CD4-positive, alpha-beta T cell treated with Interleukin-6 for 4 hours (primary cell): ENCODE measurements at regions not wholly inside any gene's neighbourhood (a gene's known extent, or its start where the extent isn't known, plus 50 kb on each side); places are given as distances from the start of the nearest gene placed in this dataset.
"Not testable (repeated sequence)": the region's sequence is repeated elsewhere in the genome, so short reads cannot be mapped to it uniquely, and the experiment has no call there.

Source experiments
- DNase-seq: peaks from one replicate; pipeline ENCODE4 v3.0.0-alpha.2; 2020; ENCODE audit warnings: mixed read lengths

DNA sequence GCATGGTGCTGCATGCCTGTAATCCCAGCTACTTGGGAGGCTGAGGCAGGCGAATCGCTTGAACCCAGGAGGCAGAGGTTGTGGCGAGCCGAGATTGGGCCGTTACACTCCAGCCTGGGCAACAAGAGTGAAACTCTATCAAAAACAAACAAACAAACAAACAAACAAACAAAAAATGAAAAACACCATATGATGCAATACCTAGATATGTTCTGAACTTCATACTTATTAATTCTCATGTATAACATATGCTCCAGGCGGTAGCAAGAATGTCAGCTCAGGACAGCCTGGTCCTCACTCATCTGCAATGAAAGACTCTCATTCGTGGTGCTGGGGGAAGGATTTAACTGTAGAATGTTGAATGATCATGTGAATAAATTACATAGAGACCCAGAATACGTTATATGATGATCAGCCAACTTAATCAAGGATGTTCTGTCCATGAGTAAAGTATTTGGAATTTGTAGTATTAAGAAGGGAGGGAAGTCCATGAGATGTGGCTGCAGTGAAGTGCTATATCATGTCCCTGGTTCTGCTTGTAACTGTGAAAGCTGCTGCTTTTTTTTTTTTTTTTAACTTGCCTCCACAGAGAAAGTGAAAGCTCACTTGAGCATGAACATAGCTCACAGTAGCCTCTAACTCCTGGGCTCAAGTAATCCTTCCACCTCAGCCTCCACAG, 206.8 kb downstream of the UQCRFS1 start:
- no peak for DNase-seq

DNA sequence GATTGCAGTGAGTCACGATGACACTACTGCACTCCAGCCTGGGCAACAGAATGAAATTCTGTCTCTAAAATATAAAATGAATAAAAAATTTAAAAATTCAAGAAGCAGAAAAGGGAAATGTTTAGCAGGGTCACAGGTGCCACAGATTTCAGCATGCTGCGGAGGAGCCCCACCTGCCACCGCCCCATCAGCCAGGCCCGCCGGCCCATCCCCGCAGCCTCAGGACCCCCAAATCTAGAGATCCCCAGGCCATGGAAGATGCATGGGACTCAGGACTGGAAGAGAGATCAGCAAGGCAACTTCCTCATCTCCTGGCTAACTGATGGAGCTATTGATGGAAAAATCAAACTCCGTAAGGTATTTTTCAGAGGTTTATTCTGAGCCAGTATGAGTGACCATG, 208.2 kb downstream of the UQCRFS1 start:
- no peak for DNase-seq

DNA sequence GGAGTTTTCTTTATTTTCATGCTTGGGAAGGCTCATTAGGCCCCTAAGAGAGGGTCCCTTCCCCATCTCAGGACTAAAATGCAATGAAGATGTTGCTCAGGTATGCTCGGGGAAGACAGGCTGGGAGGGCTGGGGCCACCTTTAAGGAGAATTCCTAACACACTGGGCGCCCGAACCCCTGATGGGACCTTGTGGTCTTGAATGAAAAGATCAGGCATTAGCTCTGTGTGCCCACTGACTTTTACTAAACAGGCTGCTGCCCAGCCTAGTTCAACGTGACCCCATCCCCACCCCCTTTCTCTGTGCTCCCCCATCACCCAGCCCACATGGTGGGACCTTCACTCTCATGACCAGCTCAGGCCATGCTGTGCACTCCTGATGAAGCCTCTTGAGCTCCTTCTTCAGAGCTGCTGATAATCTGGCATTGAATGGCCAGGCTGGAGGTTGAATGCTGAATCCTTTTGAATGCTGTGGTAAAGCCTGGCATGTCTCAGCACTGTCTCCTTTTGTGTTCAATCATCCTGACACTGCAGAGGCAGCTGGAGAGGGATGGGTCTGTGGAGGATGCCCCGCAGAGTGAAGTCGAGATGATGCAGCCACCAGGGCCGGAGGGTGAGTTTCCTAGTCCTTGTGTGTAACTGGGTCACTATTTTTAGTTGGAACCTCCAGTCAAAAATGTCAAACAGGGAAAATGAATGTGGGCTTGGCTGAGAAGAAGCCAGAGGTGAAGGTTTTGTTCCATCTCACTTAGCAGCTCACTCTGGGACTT, 209.1 kb downstream of the UQCRFS1 start:
- DNase-seq: no peak

DNA sequence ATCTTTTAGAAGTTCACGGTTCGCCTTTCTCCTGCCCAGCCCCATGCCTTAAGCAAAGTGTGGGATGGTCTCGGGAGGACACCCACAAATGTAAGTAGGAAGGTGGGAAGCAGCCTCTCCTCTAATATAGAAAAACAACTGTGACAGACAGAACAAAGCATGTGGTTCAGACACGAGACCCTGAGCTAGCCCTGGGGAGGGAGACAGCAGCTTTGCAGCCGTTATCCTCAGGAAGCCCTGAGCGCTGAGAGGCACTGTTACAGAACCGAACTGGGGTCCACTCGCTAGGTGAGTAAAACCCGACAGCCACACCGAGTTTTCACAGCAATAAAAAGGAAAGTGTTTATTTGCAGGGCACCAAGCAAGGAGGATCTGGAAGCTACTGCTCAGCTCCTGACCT, 210.6 kb downstream of the UQCRFS1 start:
- no peak for DNase-seq

DNA sequence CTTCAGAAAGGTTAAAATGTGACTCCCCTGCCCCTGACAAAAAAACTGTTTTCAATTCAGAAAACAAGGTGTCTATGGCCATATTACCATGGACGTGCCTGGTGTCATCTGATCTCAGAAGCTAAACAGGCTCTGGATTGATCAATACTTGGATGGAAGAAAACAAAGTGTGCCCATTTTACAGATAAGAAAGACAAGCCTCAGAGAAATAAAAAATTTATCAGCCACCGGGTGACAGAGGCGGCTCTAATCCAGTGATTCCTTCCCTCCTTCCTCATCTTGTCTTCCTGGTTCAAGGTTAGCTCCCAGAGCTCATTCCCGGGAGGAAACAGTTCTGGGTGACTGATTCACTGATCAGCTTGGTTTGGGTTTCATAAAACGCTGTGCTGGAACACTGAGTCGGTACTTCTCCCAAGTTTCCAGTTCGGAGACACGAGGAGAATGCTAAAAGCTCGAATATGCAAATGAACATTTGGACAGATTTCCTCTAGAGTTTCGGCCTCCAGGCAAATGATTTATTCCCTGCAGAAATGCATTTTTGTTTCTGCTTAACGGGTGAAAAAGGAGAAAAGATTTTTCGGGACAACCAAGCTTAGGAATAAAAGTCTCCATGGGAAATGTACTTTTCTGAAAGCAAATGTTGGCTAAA, 211.2 kb downstream of the UQCRFS1 start:
- no peak for DNase-seq

DNA sequence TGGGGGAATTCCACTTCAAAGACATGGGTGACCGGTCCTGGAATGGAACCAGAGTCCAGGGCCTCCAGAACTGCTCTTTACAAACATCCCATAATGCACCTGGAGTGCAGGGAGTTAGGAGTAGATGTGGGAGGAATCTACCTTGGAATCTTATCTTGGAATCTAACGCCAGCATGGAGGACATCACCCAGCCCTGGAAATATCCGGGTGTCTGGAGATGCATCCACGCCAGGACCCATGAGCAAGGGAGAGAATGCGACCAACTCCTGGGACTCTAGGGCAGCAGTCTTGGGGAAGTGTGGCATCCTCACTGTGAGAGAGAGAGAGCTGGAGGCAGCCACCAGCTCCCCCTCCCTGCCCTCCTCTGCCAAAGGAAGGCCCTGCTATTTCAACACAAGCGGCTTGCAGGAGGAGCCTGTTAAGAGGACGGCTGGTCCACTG, 211.8 kb downstream of the UQCRFS1 start:
- no peak for DNase-seq

DNA sequence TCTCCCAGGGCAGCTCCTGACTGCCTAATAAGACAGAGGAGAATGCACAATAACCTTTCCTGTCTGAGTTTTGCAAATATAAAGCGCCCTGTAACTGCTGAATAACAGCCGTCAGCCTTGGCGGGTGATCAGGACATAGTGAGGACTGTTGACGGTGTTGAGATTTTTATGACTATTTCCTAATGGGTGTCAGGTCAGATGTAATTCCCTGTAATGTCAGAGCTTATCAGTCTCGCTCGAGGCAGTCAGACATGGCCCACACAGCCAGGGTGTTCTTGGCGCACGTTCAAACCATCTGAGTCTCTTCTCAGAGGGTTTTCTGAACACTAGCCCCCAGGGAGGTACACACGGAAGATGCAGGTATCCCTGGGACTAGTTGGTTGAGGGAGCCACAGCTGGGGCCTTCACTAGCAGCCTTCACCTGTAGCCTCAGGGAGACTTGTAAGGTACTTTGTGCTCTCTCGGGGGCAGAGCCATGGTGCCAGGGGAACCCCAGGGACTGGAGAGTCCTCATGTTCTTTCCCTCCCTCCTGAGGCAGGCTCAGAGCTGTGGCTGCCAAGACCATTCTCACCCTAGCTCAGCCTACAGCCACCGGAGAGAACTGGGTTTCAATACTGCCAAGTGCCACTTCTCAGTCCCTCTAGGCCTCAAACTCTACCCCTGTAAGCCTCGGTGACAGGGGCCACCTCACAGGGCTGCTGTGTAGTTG, 213.1 kb downstream of the UQCRFS1 start:
- no peak for DNase-seq

DNA sequence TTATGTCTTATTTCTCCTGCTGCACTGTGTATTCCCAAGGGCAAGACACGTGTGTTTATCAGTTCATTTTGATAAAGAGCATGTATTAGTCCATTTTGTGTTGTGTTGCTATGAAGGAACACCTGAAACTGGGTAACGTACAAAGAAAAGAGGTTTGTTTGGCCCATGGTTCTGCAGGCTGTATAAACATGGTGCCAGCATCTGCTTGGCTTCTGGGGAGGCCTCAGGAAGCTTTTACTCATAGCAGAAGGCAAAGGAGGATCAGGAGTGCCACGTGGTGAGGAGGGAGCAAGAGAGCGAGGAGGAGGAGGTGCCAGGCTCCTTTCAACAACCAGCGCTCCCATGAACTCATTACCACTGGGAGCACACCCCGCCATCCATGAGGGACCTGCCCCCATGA, 214.0 kb downstream of the UQCRFS1 start:
- no peak for DNase-seq

DNA sequence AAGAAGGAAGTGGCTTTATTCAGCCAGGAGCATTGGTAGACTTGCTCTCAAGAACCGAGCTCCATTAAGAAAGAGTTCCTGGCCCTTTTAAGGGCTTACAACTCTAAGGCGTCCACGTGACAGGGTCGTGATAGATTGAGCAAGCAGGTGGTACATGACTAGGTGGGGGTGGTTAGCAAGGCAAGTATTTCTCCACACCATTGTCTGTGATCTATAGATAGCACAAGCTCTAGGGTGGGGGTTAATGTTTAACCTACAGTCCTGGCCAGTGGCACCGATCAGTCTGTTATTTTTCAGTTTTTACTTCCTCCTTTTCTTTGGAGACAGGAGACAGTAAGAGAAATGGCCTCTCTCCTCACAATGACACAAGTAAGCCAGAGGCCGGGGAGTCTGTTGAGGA, 215.1 kb downstream of the UQCRFS1 start:
- DNase-seq: not testable (repeated sequence)

DNA sequence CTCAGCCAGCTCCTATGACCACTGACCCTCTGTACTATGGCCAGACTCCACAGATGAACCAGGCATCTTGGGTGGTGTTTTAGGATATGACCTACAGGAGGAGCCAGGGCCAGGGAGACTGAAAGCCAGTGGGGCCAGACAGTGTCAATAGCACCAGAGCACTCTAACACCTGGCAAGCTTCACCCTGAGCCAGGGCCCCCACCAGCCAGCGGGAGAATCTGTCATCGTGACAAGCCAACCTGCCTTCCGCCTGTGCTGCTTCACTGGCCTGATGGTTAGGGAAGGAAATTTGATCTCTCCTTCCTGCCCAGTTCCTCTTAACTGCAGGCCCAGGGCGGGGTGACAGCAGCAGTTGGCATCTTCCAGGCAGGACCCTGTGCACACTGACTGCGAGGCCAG, 222.4 kb downstream of the UQCRFS1 start:
- no peak for DNase-seq

DNA sequence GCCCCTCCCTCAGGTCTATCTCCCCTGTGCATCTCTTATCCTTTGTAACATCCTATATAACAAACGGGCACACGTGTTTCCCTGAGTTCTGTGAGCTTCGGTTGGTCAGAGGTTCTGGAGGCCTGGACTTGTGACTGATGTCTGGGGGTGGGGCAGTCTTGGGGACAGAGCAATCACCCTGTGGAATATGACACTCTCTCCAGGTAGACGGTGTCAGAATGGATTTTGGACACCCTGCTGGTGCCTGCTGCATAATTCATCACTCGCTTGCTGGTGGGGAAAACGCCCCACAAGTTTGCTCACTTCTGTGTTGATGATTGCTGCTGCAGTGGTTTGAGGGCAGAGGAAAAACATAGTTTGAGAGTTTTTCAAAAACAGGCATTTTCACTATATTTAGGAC, 223.2 kb downstream of the UQCRFS1 start:
- DNase-seq: no peak

DNA sequence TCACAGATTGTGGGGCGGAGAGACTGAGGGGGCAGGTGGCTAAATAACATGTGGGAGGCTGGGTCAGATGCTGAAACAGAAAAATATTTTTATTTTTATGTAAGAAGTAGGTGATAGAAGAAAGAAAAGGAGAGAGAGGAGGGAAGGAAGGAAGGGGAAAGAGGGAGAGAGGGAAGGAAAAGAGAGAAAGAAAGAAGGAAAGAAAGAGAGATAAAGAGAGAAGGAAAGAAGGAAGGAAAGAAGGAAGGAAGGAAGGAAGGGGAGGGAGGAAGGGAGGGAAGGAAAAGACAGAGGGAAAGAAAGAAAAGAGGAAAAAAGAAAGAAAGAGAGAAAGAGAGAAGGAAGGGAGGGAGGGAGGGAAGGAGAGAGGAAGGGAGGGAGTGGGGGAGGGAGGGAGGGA, 224.9 kb downstream of the UQCRFS1 start:
- no peak for DNase-seq

DNA sequence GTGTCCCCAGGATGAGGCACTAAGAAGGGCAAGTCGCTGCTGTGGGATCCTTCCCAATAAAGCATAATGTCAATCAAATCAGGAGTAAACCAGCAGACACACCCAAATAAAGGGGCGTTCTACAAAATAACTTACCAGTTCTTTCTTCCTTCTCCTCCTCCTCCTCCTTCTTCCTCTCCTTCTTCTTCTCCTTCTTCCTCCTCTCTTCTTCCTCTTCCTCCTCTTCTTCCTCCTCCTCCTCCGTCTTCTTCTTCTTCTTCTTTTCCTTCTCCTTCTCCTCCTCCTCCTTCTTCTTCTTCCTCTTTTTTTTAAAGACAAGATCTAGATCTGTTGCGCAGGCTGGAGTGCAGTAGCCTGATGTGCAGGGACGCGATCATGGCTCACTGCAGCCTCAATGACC, 225.8 kb downstream of the UQCRFS1 start:
- DNase-seq: no peak

DNA sequence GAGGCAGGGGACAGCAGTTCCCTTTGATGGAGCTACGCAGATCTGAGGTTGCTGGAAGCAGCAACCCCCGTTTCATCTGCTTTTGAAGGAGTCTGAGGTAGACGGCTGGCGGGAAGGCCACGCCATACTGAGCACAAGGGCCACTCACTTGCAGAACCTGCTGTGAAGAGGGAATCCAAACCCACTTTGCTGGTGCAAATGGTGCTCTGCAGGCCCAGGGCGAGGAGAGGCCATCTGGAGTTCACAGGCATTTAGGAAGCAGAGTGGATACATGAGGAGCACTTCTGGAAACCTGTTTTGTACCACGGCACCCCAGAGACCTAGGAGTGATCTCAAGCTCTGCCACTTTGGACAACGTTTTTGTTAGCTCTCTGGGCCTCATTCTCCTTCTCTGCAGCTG, 227.8 kb downstream of the UQCRFS1 start:
- no peak for DNase-seq

DNA sequence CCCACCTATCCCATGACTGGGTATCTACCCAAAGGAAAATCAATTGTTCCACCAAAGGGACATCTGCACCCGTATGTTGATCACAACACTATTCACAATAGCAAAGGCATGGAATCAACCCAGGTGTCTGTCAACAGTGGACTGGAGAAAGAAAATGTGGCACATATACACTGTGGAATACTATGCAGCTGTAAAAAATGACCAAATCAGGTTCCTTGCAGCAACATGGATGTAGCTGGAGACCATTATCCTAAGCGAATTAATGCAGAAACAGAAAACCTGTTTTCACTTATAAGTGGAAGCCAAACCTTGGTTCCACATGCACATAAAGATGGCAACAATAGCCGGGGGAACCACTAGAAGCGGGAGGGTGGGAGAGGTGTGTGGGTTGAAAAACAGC, 228.6 kb downstream of the UQCRFS1 start:
- no peak for DNase-seq

DNA sequence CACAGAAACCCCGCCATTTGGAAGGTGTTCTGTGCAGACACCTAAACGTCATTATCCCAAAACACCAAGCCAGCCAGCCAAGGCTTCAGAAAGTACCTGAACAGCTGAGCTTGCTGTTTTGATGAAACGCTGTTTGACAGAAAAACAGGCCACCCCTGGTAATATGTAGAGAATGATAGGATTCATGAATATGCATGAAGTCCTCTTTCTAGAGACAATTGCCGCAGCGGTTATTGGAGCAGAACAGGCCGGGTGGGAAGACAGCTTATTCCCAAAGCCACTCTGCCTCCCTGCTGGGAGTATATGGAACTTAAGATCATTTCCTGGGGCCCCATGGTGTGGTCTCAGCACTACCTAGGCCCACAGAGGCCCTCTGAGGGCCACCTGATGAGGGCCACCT, 229.5 kb downstream of the UQCRFS1 start:
- no peak for DNase-seq

DNA sequence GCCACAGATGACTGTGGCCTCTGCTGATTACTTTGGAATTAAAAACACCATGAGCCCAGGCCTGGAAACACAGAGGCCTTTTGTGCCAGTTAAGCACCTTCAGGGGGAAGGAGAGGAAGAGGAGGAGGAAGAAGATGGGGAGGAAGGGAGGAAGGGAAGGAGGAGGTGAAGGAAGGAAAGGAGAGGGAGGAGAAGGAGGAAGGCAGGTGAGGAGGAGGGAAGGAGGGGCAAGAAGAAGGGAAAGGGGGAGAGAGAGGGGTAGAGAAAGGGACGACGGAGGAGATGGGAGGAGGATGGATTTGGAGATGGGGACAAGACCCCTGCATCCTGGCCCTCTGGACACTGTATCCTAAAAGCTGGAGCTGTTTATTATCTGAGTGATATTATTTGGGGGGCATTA, 231.0 kb downstream of the UQCRFS1 start:
- no peak for DNase-seq

DNA sequence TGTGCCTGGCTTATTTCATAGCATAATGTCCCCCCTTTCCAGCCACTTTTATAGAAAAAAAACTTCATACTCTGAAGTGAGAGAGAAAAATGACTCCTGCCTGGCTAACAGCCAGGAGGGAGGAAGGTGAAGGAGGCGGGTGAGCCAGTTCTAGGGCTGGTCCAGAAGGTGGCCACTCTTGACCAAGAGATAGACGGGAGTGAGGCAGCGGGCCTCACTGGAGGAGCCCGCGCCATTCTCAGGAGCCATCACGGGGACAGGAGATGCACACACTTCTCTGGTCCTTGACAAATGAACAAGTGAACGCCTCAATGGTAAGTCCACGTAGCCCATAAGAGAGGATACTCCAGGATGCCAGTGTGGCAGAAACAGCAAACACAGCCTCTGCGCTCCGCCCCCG, 231.4 kb downstream of the UQCRFS1 start:
- no peak for DNase-seq

DNA sequence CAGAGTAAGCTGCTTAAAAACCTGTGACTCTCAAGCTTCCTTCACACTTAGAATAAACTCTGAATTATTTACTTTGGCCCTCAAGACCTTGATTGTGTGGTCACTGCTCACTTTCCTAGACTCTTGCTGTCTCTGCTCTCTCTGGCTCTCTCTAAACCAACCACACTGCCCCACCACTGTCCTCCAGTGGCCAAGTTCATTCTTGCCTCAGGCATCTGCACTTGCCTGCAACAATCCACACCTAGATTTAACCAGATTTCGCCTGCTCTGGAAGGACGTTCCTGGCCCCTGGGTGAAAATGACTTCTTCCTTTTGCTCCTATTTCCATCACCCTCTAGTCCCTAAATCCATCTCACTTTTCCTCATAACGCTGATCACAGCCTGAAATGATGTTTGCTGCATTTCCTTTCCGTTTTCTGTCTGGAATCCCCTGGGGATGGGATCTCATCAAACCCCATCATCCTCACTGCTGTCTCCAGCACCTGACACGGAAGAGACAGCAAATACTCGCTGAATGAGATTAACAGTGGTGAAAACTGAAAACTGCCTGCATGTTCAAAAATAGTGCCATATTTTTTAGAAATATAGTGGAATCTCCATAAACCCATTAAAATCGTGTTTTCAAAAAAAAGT, 232.6 kb downstream of the UQCRFS1 start:
- no peak for DNase-seq

DNA sequence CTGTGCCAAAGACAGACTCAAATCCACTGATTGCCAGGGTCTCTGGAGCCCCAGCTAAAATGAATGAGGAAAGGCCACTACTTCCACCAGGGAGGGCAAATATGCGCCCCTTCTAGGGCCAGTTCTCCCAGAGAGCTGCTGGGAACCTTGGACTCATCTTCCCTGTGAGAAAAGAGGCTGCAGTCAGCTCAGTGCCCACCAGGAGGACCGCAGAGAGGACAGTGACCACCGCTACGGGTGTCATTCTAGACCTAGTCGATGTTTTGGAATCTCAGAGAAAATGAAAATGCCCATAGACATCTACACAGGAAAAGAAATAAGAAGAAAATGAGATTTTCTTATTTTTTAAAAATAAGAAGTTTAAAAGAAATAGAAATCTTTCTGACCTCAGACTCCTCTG, 235.1 kb downstream of the UQCRFS1 start:
- DNase-seq: no peak

DNA sequence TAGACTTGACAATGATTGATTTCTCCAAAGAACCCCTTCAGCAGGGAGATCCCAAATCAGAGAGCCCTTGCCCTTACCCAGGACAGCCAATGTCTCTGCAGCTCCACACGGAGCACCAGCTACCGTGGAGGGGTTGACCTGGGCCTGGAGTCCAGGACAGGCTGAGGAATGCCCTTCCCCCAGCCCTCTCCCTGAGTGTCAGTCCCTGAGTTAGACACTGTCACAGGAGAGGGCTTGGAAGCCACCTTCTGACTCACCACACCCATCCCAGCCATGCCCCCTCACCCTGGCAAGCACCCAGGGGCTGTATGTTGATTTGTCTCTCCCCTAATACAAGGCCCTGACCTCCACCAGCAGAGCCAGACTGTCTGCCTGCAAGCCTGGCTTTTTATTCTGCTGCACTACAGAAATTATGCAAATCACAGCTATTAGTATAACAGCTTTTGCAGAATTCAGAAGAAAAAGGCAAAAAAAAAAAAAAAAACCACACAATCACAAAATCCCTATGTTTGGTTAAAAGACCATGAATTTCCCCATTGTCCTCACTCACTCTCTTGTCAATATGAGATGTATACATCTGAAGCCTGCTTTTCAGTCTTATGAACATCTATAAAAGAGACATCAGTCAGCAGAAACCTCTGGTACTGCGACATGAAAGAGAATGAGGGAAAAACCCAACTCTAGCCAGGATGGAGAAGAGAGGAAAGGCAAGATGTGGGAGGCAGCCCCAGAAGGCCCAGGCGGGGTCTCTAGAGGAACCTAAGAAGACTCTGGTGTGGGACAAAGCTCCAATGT, 240.7 kb downstream of the UQCRFS1 start:
- no peak for DNase-seq

DNA sequence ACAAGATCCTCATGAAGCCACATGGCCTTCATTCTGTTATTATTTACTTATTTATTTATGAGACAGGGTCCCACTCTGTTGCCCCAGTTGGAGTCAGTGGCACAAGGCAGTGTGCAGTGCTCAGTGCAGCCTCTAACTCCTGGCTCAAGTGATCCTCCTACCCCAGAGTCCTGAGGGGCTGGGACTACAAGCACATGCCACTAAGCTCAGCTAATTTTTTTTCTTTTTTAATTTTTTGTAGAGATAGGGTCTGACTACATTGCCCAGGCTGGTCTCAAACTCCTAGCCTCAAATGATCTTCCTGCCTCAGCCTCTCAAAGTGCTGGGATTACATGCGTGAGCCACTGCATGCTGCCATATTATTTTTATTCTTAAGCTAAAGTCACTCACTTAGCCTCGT, 241.4 kb downstream of the UQCRFS1 start:
- no peak for DNase-seq
